ENCODE measurements at regions not wholly inside any gene's neighbourhood (a gene's known extent, or its start where the extent isn't known, plus 50 kb on each side); places are given as distances from the start of the nearest gene placed in this dataset.

DNA sequence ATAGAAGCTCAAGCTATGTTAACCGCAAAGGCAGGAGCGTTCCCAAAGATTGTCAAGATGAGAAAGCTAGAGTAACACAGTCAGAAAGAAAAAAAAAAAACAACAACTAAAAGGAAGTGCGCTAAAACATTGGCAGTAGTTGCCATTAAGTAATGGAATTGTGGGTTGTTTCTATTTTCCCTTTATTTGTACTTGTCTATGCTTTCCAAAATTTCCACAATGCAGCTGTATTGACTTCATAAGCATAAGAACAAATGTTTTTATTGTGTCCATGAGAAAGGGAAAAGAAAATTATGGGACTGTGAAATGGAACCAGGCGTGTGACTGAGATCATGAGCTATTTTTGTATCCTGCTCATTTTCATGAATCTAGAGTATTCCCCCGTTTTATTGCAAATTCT lies 153.4 kb downstream of the TMEM114 start:
- H3K4me3 ChIP-seq (ENCODE audit: low read depth, low read length), result no peak overlapping the region
- DNase-seq, result no peak

DNA sequence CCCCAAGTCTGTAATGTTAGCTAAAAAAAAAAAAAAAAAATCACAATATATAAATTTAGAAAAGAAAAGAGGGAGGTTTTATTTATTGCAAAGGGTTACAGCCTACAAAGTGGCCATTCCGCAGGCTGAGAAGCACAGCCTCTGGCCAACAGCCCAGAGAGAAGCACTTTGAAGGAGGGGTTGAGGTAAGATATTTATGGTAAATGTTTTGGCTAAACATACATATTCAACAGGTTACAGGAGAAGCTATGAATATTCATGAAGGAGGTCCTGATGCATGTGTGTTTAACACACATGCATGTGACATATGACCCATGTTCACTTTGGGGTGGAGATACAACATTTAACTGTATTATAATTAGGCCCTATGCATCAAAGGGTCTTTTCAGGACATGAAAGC lies 158.5 kb downstream of the TMEM114 start:
- Histone ChIP-seq H3K27ac (ENCODE audit: low read depth, low read length) (no peak overlapping the region), H3K4me2 (ENCODE audit: low read length) (no peak overlapping the region), H3K14ac (ENCODE audit: low read length) (no peak overlapping the region), H3K4ac (ENCODE audit: low read depth, low read length) (no peak overlapping the region), H3K79me1 (ENCODE audit: low read length) (no peaks in the 10 kb centered on the region), H3K23ac (ENCODE audit: low read length) (no peak overlapping the region), H3K18ac (ENCODE audit: low read length) (no peak overlapping the region), H2AFZ (ENCODE audit: insufficient read depth, low read length, poor library complexity) (no peak overlapping the region), H4K8ac (ENCODE audit: low read depth, low read length) (no peak overlapping the region), H3K4me3 (ENCODE audit: low read depth, low read length) (no peak overlapping the region), H3K4me1 (ENCODE audit: control insufficient read depth in 1 of 2, insufficient read depth in 2 of 2, low read length in 2 of 2) (no peaks in the 10 kb centered on the region), H2BK120ac (ENCODE audit: insufficient read depth, low read length, poor library complexity) (no peak overlapping the region), H4K91ac (ENCODE audit: low read depth, low read length) (no peak overlapping the region), H2BK5ac (ENCODE audit: low read depth, low read length, poor library complexity) (no peak overlapping the region), H2AK5ac (ENCODE audit: low read length) (no peak overlapping the region), H2BK12ac (ENCODE audit: low read length) (no peak overlapping the region), H3K36me3 (ENCODE audit: control insufficient read depth in 1 of 2, insufficient read depth in 2 of 2, low read length in 2 of 2) (no peaks in the 10 kb centered on the region), H3K27me3 (ENCODE audit: insufficient read depth, low read length) (no peaks in the 10 kb centered on the region), H3K9me3 (ENCODE audit: insufficient read depth, low read depth, low read length) (no peaks in the 10 kb centered on the region), H3K9ac (ENCODE audit: low read length) (no peak overlapping the region), H3K79me2 (ENCODE audit: control insufficient read depth, insufficient read depth, low read length, poor library complexity) (no peaks in the 10 kb centered on the region), H4K12ac (ENCODE audit: low read depth, low read length) (no peak overlapping the region)
- no CpG with 5 or more reads among the region's 1 CpG for WGBS (ENCODE audit: extremely low coverage, insufficient coverage, insufficient read length)
- DNase-seq, result no peak

More for the DNA sequence above, 153.4 kb downstream of the TMEM114 start:
- H3K4ac ChIP-seq (ENCODE audit: low read depth, low read length), result no peak overlapping the region
- H3K4me1 ChIP-seq (ENCODE audit: control insufficient read depth in 1 of 2, insufficient read depth in 2 of 2, low read length in 2 of 2), result no peaks in the 10 kb centered on the region
- H3K27me3 ChIP-seq (ENCODE audit: insufficient read depth, low read length), result no peaks in the 10 kb centered on the region
- no peaks in the 10 kb centered on the region for H3K79me1 ChIP-seq (ENCODE audit: low read length)
- H3K14ac ChIP-seq (ENCODE audit: low read length), result no peak overlapping the region
- H4K91ac ChIP-seq (ENCODE audit: low read depth, low read length), result no peak overlapping the region
- H3K9ac ChIP-seq (ENCODE audit: low read length), result no peak overlapping the region
- H3K27ac ChIP-seq (ENCODE audit: low read depth, low read length), result no peak overlapping the region
- no peak overlapping the region for H2AFZ ChIP-seq (ENCODE audit: insufficient read depth, low read length, poor library complexity)
- no peak overlapping the region for H4K8ac ChIP-seq (ENCODE audit: low read depth, low read length)
- no peak overlapping the region for H4K12ac ChIP-seq (ENCODE audit: low read depth, low read length)
- no peak overlapping the region for H2BK12ac ChIP-seq (ENCODE audit: low read length)
- H3K36me3 ChIP-seq (ENCODE audit: control insufficient read depth in 1 of 2, insufficient read depth in 2 of 2, low read length in 2 of 2), result no peaks in the 10 kb centered on the region
- no peak overlapping the region for H3K23ac ChIP-seq (ENCODE audit: low read length)
- H2BK5ac ChIP-seq (ENCODE audit: low read depth, low read length, poor library complexity), result no peak overlapping the region
- peaks cover 3% of the 10 kb centered on the region for H3K9me3 ChIP-seq (ENCODE audit: insufficient read depth, low read depth, low read length)
- H3K18ac ChIP-seq (ENCODE audit: low read length), result no peak overlapping the region
- WGBS (ENCODE audit: extremely low coverage, insufficient coverage, insufficient read length), result no CpG with 5 or more reads among the region's 5 CpGs
- H3K4me2 ChIP-seq (ENCODE audit: low read length), result no peak overlapping the region
- no peak overlapping the region for H2AK5ac ChIP-seq (ENCODE audit: low read length)
- H3K79me2 ChIP-seq (ENCODE audit: control insufficient read depth, insufficient read depth, low read length, poor library complexity), result no peaks in the 10 kb centered on the region
- no peak overlapping the region for H2BK120ac ChIP-seq (ENCODE audit: insufficient read depth, low read length, poor library complexity)

- Histone ChIP-seq H3K27me3 (ENCODE audit: insufficient read depth, low read length) (no peaks in the 10 kb centered on the region), H4K12ac (ENCODE audit: low read depth, low read length) (no peak overlapping the region), H3K27ac (ENCODE audit: low read depth, low read length) (no peak overlapping the region), H3K9me3 (ENCODE audit: insufficient read depth, low read depth, low read length) (no peaks in the 10 kb centered on the region), H3K4me2 (ENCODE audit: low read length) (no peak overlapping the region), H3K4me1 (ENCODE audit: control insufficient read depth in 1 of 2, insufficient read depth in 2 of 2, low read length in 2 of 2) (no peaks in the 10 kb centered on the region), H3K14ac (ENCODE audit: low read length) (no peak overlapping the region), H3K9ac (ENCODE audit: low read length) (no peak overlapping the region), H2AK5ac (ENCODE audit: low read length) (no peak overlapping the region), H3K23ac (ENCODE audit: low read length) (no peak overlapping the region), H4K91ac (ENCODE audit: low read depth, low read length) (no peak overlapping the region), H3K4me3 (ENCODE audit: low read depth, low read length) (no peak overlapping the region), H3K36me3 (ENCODE audit: control insufficient read depth in 1 of 2, insufficient read depth in 2 of 2, low read length in 2 of 2) (no peaks in the 10 kb centered on the region), H2BK120ac (ENCODE audit: insufficient read depth, low read length, poor library complexity) (no peak overlapping the region), H4K8ac (ENCODE audit: low read depth, low read length) (no peak overlapping the region), H3K4ac (ENCODE audit: low read depth, low read length) (no peak overlapping the region), H2BK5ac (ENCODE audit: low read depth, low read length, poor library complexity) (no peak overlapping the region), H2BK12ac (ENCODE audit: low read length) (no peak overlapping the region), H3K79me2 (ENCODE audit: control insufficient read depth, insufficient read depth, low read length, poor library complexity) (no peaks in the 10 kb centered on the region), H2AFZ (ENCODE audit: insufficient read depth, low read length, poor library complexity) (no peak overlapping the region), H3K79me1 (ENCODE audit: low read length) (no peaks in the 10 kb centered on the region), H3K18ac (ENCODE audit: low read length) (no peak overlapping the region)
- WGBS (ENCODE audit: extremely low coverage, insufficient coverage, insufficient read length), result no CpG with 5 or more reads among the region's 3 CpGs
- no peak for DNase-seq
Observed at GRCh38 chr16:8430401-8430800, 159.9 kb downstream of the TMEM114 start.

DNA sequence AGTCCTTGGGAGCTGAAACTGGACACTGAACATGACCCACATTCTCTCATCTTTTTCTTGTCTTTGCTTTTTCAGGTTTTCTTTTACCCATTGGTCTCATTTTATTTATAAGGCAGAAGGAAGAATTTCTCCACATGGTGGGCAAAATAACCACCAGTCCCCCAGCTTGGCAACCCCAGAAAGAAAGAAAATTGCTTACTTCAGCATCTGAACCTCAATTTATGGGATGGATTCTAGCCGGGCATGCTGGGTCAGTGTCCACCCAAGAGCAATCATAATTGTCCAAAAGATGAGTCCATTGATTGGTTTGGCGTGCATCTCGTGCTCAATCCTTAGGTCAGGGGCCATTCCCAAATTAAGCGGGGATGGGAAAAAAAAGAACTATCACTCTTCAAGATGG lies 163.7 kb downstream of the TMEM114 start:
- Histone ChIP-seq H3K23ac (ENCODE audit: low read length) (no peak overlapping the region), H3K9me3 (ENCODE audit: insufficient read depth, low read depth, low read length) (no peaks in the 10 kb centered on the region), H4K12ac (ENCODE audit: low read depth, low read length) (no peak overlapping the region), H2BK5ac (ENCODE audit: low read depth, low read length, poor library complexity) (no peak overlapping the region), H4K91ac (ENCODE audit: low read depth, low read length) (no peak overlapping the region), H3K4me2 (ENCODE audit: low read length) (no peak overlapping the region), H3K36me3 (ENCODE audit: control insufficient read depth in 1 of 2, insufficient read depth in 2 of 2, low read length in 2 of 2) (no peaks in the 10 kb centered on the region), H3K79me1 (ENCODE audit: low read length) (no peaks in the 10 kb centered on the region), H4K8ac (ENCODE audit: low read depth, low read length) (no peak overlapping the region), H3K4ac (ENCODE audit: low read depth, low read length) (no peak overlapping the region), H3K18ac (ENCODE audit: low read length) (no peak overlapping the region), H2BK12ac (ENCODE audit: low read length) (no peak overlapping the region), H3K4me1 (ENCODE audit: control insufficient read depth in 1 of 2, insufficient read depth in 2 of 2, low read length in 2 of 2) (no peaks in the 10 kb centered on the region), H3K4me3 (ENCODE audit: low read depth, low read length) (no peak overlapping the region), H3K27ac (ENCODE audit: low read depth, low read length) (no peak overlapping the region), H2BK120ac (ENCODE audit: insufficient read depth, low read length, poor library complexity) (no peak overlapping the region), H2AK5ac (ENCODE audit: low read length) (no peak overlapping the region), H3K27me3 (ENCODE audit: insufficient read depth, low read length) (no peaks in the 10 kb centered on the region), H3K9ac (ENCODE audit: low read length) (no peak overlapping the region), H3K14ac (ENCODE audit: low read length) (no peak overlapping the region), H3K79me2 (ENCODE audit: control insufficient read depth, insufficient read depth, low read length, poor library complexity) (no peaks in the 10 kb centered on the region), H2AFZ (ENCODE audit: insufficient read depth, low read length, poor library complexity) (no peak overlapping the region)
- no CpG with 5 or more reads among the region's 4 CpGs for WGBS (ENCODE audit: extremely low coverage, insufficient coverage, insufficient read length)
- DNase-seq, result no peak

Measured in trophoblast cell (in vitro differentiated cells and primary cell).